ENCODE measurements at regions not wholly inside any gene's neighbourhood (a gene's known extent, or its start where the extent isn't known, plus 50 kb on each side); places are given as distances from the start of the nearest gene placed in this dataset.

- TF ChIP-seq POLR2A (IDR thresholded peaks at IDR 0.05; ENCODE audit: low read length) (no peak), GATA1 (IDR thresholded peaks at IDR 0.05; ENCODE audit: low read depth, low read length) (no peak)
Observed at GRCh38 chr9:87016681-87017080, 69.4 kb upstream of the GAS1 start.
